Uterus (tissue), 3 donors: ENCODE measurements at regions not wholly inside any gene's neighbourhood (a gene's known extent, or its start where the extent isn't known, plus 50 kb on each side); places are given as distances from the start of the nearest gene placed in this dataset.

Experiments used
- DNase-seq, 2 donors: peaks; one replicate each; pipeline ENCODE4 v3.0.0-alpha.2; 2019 to 2020
- H3K27ac ChIP-seq, 2 donors: fragments of 200-600 bp; sonication (generic); 1 replicate in 1 of 2; 2 replicates in 1 of 2; pipeline ENCODE4 v1.5.1; 2016 to 2018
- H3K27me3 ChIP-seq, 2 donors: fragments of 200-600 bp; sonication (generic); one replicate each; pipeline ENCODE4 v1.5.1; 2018 to 2019; ENCODE audit warnings: control low read depth in 1 of 2
- H3K36me3 ChIP-seq, 2 donors: fragments of 200-600 bp; sonication (generic); one replicate each; pipeline ENCODE4 v1.5.1; 2019; ENCODE audit warnings: control low read depth in 1 of 2
- H3K4me1 ChIP-seq, 2 donors: fragments of 200-600 bp; sonication (generic); one replicate each; pipeline ENCODE4 v1.5.1; 2018 to 2019; ENCODE audit warnings: control low read depth in 1 of 2
- H3K4me3 ChIP-seq, 2 donors: fragments of 200-600 bp; sonication (generic); 1 replicate in 1 of 2; 2 replicates in 1 of 2; pipeline ENCODE4 v1.5.1; 2018 to 2019; ENCODE audit warnings: mild to moderate bottlenecking in 1 of 2
- H3K9me3 ChIP-seq, 2 donors: fragments of 200-600 bp; sonication (generic); one replicate each; pipeline ENCODE4 v1.5.1; 2019; ENCODE audit warnings: control low read depth in 1 of 2
- CTCF ChIP-seq, 4 experiments: fragments of 200-600 bp in 2 of 4; fragments of 450-650 bp in 2 of 4; sonication (generic) in 2 of 4; IDR thresholded peaks; one replicate each; pipeline ENCODE4 v1.5.1; 2016 to 2019; ENCODE audit warnings: antibody characterized with exemption in 4 of 4, mild to moderate bottlenecking in 2 of 4, moderate library complexity in 1 of 4
- POLR2A ChIP-seq, 2 donors: fragments of 450-650 bp; IDR thresholded peaks; one replicate each; pipeline ENCODE4 v1.6.1; 2016; ENCODE audit warnings: antibody characterized with exemption in 2 of 2, mild to moderate bottlenecking in 1 of 2, moderate library complexity in 1 of 2
- intact Hi-C: fragments of 100-400 bp; cut with DNase I; formaldehyde crosslinking; loops from one replicate; pipeline ENCODE4 v1.15.1; 2023; ENCODE audit warnings: low total_unique reads
- donor health status: DM: yes; HTN: yes; CAD: no.

GRCh38 chr12:97229004-97229403 is 233.6 kb upstream of the RMST start:
- intact Hi-C loops, result no loop called here
- no peaks in the 10 kb centered on the region for H3K27me3 ChIP-seq
- H3K4me3 ChIP-seq, result no peak overlapping the region
- H3K36me3 ChIP-seq, result no peaks in the 10 kb centered on the region
- H3K9me3 ChIP-seq, result no peaks in the 10 kb centered on the region
- H3K4me1 ChIP-seq, result no peaks in the 10 kb centered on the region
- no peak overlapping the region for H3K27ac ChIP-seq
- no peak for DNase-seq
- TF ChIP-seq POLR2A (IDR thresholded peaks at IDR 0.05) (no peak), CTCF (IDR thresholded peaks at IDR 0.05) (no peak)

- no peak for TF ChIP-seq POLR2A (IDR thresholded peaks at IDR 0.05)
- TF ChIP-seq CTCF (IDR thresholded peaks at IDR 0.05), result no peak
- Histone ChIP-seq H3K27me3 (no peaks in the 10 kb centered on the region), H3K9me3 (no peaks in the 10 kb centered on the region), H3K4me3 (no peak overlapping the region), H3K4me1 (no peaks in the 10 kb centered on the region), H3K27ac (no peak overlapping the region), H3K36me3 (no peaks in the 10 kb centered on the region)
- intact Hi-C loops, result no loop called here
- no peak for DNase-seq
These were observed 227.5 kb upstream of the RMST start for GRCh38 chr12:97235102-97235501.

- Histone ChIP-seq H3K27ac (no peak overlapping the region), H3K4me3 (no peak overlapping the region), H3K4me1 (no peaks in the 10 kb centered on the region), H3K27me3 (no peaks in the 10 kb centered on the region), H3K9me3 (no peaks in the 10 kb centered on the region), H3K36me3 (no peaks in the 10 kb centered on the region)
- TF ChIP-seq CTCF (IDR thresholded peaks at IDR 0.05) (no peak), POLR2A (IDR thresholded peaks at IDR 0.05) (no peak)
- intact Hi-C loops, result no loop called here
- no peak for DNase-seq
These were observed 216.2 kb upstream of the RMST start for GRCh38 chr12:97246368-97246767.

GRCh38 chr12:97250483-97250882 is 212.1 kb upstream of the RMST start:
- DNase-seq, result no peak
- intact Hi-C loops, result no loop called here
- H3K27ac ChIP-seq, result no peak overlapping the region
- H3K4me1 ChIP-seq, result no peaks in the 10 kb centered on the region
- TF ChIP-seq CTCF (IDR thresholded peaks at IDR 0.05) (no peak), POLR2A (IDR thresholded peaks at IDR 0.05) (no peak)
- H3K9me3 ChIP-seq, result no peaks in the 10 kb centered on the region
- no peak overlapping the region for H3K4me3 ChIP-seq
- H3K36me3 ChIP-seq, result no peaks in the 10 kb centered on the region
- H3K27me3 ChIP-seq, result no peaks in the 10 kb centered on the region

- no peak for DNase-seq
- Histone ChIP-seq H3K4me1 (no peaks in the 10 kb centered on the region), H3K27ac (no peak overlapping the region), H3K4me3 (no peak overlapping the region), H3K27me3 (no peaks in the 10 kb centered on the region), H3K36me3 (no peaks in the 10 kb centered on the region), H3K9me3 (no peaks in the 10 kb centered on the region)
- TF ChIP-seq POLR2A (IDR thresholded peaks at IDR 0.05) (no peak), CTCF (IDR thresholded peaks at IDR 0.05) (no peak)
- intact Hi-C loops, result no loop called here
These were observed 204.9 kb upstream of the RMST start for GRCh38 chr12:97257726-97258125.
